Vagina (tissue), 2 donors: ENCODE measurements at regions not wholly inside any gene's neighbourhood (a gene's known extent, or its start where the extent isn't known, plus 50 kb on each side); places are given as distances from the start of the nearest gene placed in this dataset.

Source experiments
- DNase-seq, 2 donors: peaks; one replicate each; pipeline ENCODE4 v3.0.0-alpha.2; 2017; ENCODE audit errors: extremely low spot score in 2 of 2
- H3K27ac ChIP-seq: fragments of 200-600 bp; sonication (generic); one replicate; pipeline ENCODE4 v1.5.1; 2019
- H3K27me3 ChIP-seq: fragments of 200-600 bp; sonication (generic); one replicate; pipeline ENCODE4 v1.5.1; 2019
- H3K36me3 ChIP-seq, 2 donors: fragments of 200-600 bp; sonication (generic); one replicate each; pipeline ENCODE4 v1.5.1; 2017 to 2019
- H3K4me1 ChIP-seq: fragments of 200-600 bp; sonication (generic); one replicate; pipeline ENCODE4 v1.5.1; 2019
- H3K4me3 ChIP-seq, 2 donors: fragments of 200-600 bp; sonication (generic); 1 replicate in 1 of 2; 2 replicates in 1 of 2; pipeline ENCODE4 v1.5.1; 2016 to 2019
- H3K9me3 ChIP-seq: fragments of 200-600 bp; sonication (generic); one replicate; pipeline ENCODE4 v1.5.1; 2019
- CTCF ChIP-seq, 3 experiments: fragments of 450-650 bp in 2 of 3; fragments of 200-600 bp in 1 of 3; sonication (generic) in 1 of 3; IDR thresholded peaks; one replicate each; pipeline ENCODE4 v1.5.1; 2017 to 2019; ENCODE audit warnings: antibody characterized with exemption in 3 of 3, mild to moderate bottlenecking in 2 of 3, moderate library complexity in 2 of 3
- POLR2A ChIP-seq, 2 donors: fragments of 450-650 bp; IDR thresholded peaks; one replicate each; pipeline ENCODE4 v1.6.1; 2017; ENCODE audit warnings: antibody characterized with exemption in 2 of 2, mild to moderate bottlenecking in 2 of 2, moderate library complexity in 2 of 2
- POLR2AphosphoS5 ChIP-seq, 2 donors: sonication (generic); formaldehyde crosslinking; IDR thresholded peaks; one replicate each; pipeline ENCODE4 v1.9.0; 2017; ENCODE audit warnings: antibody characterized with exemption in 2 of 2, mild to moderate bottlenecking in 2 of 2, low read depth in 1 of 2; ENCODE audit not compliant: insufficient read depth in 1 of 2
- intact Hi-C: fragments of 100-400 bp; cut with DNase I; formaldehyde crosslinking; loops from one replicate; pipeline ENCODE4 v1.15.1; 2023

- intact Hi-C loops, result no loop called here
- H3K36me3 ChIP-seq, result no peaks in the 10 kb centered on the region
- no peak overlapping the region for H3K4me3 ChIP-seq
Measured at GRCh38 chr13:64793131-64793530, 2437.0 kb downstream of the PCDH9 start.

GRCh38 chr13:64791373-64791772 lies 2438.8 kb downstream of the PCDH9 start:
- intact Hi-C loops, result no loop called here
- H3K27me3 ChIP-seq, result no peaks in the 10 kb centered on the region
- no peak for DNase-seq
- no peaks in the 10 kb centered on the region for H3K4me1 ChIP-seq
- no peaks in the 10 kb centered on the region for H3K36me3 ChIP-seq
- no peak overlapping the region for H3K27ac ChIP-seq
- TF ChIP-seq POLR2AphosphoS5 (IDR thresholded peaks at IDR 0.05; ENCODE audit: insufficient read depth in 1 of 2, low read depth in 1 of 2), result no peak
- no peak for TF ChIP-seq CTCF (IDR thresholded peaks at IDR 0.05)
- no peak for TF ChIP-seq POLR2A (IDR thresholded peaks at IDR 0.05)
- no peaks in the 10 kb centered on the region for H3K9me3 ChIP-seq
- no peak overlapping the region for H3K4me3 ChIP-seq

More at GRCh38 chr13:64793131-64793530, 2437.0 kb downstream of the PCDH9 start:
- TF ChIP-seq POLR2A (IDR thresholded peaks at IDR 0.05) (no peak), CTCF (IDR thresholded peaks at IDR 0.05) (no peak), POLR2AphosphoS5 (IDR thresholded peaks at IDR 0.05; ENCODE audit: insufficient read depth in 1 of 2, low read depth in 1 of 2) (no peak)
- H3K4me1 ChIP-seq, result no peaks in the 10 kb centered on the region
- no peaks in the 10 kb centered on the region for H3K9me3 ChIP-seq
- DNase-seq, result no peak
- H3K27me3 ChIP-seq, result no peaks in the 10 kb centered on the region
- no peak overlapping the region for H3K27ac ChIP-seq

- intact Hi-C loops, result no loop called here
- TF ChIP-seq POLR2AphosphoS5 (IDR thresholded peaks at IDR 0.05; ENCODE audit: insufficient read depth in 1 of 2, low read depth in 1 of 2) (no peak), CTCF (IDR thresholded peaks at IDR 0.05) (no peak), POLR2A (IDR thresholded peaks at IDR 0.05) (no peak)
- Histone ChIP-seq H3K27ac (no peak overlapping the region), H3K27me3 (no peaks in the 10 kb centered on the region), H3K36me3 (no peaks in the 10 kb centered on the region), H3K4me3 (no peak overlapping the region), H3K4me1 (no peaks in the 10 kb centered on the region), H3K9me3 (no peaks in the 10 kb centered on the region)
- DNase-seq, result no peak
Measured at GRCh38 chr13:64782466-64782865, 2447.7 kb downstream of the PCDH9 start.

GRCh38 chr13:64778002-64778401 lies 2452.1 kb downstream of the PCDH9 start:
- Histone ChIP-seq H3K4me3 (no peak overlapping the region), H3K9me3 (no peaks in the 10 kb centered on the region), H3K36me3 (no peaks in the 10 kb centered on the region), H3K4me1 (no peaks in the 10 kb centered on the region), H3K27ac (no peak overlapping the region), H3K27me3 (no peaks in the 10 kb centered on the region)
- TF ChIP-seq POLR2AphosphoS5 (IDR thresholded peaks at IDR 0.05; ENCODE audit: insufficient read depth in 1 of 2, low read depth in 1 of 2) (no peak), POLR2A (IDR thresholded peaks at IDR 0.05) (no peak), CTCF (IDR thresholded peaks at IDR 0.05) (no peak)
- intact Hi-C loops, result no loop called here
- no peak for DNase-seq

- DNase-seq, result no peak
- Histone ChIP-seq H3K36me3 (no peaks in the 10 kb centered on the region), H3K27me3 (no peaks in the 10 kb centered on the region), H3K9me3 (no peaks in the 10 kb centered on the region), H3K4me1 (no peaks in the 10 kb centered on the region), H3K27ac (no peak overlapping the region), H3K4me3 (no peak overlapping the region)
- intact Hi-C loops, result no loop called here
- TF ChIP-seq POLR2AphosphoS5 (IDR thresholded peaks at IDR 0.05; ENCODE audit: insufficient read depth in 1 of 2, low read depth in 1 of 2) (no peak), CTCF (IDR thresholded peaks at IDR 0.05) (no peak), POLR2A (IDR thresholded peaks at IDR 0.05) (no peak)
Measured at GRCh38 chr13:64774915-64775314, 2455.2 kb downstream of the PCDH9 start.
